NB4 (cell line): ENCODE measurements at regions not wholly inside any gene's neighbourhood (a gene's known extent, or its start where the extent isn't known, plus 50 kb on each side); places are given as distances from the start of the nearest gene placed in this dataset.

Source experiments
- DNase-seq: peaks from one replicate; pipeline ENCODE4 v3.0.0; 2010; ENCODE audit warnings: low read depth
- H3K4me3 ChIP-seq: one replicate; pipeline ENCODE4 v1.5.1; 2011; ENCODE audit warnings: mild to moderate bottlenecking, low read depth, low read length, moderate library complexity
- CTCF ChIP-seq: IDR thresholded peaks from one replicate; pipeline ENCODE4 v1.5.1; 2012; ENCODE audit warnings: low read depth, low read length
- MAX ChIP-seq: IDR thresholded peaks from 2 replicates; pipeline ENCODE4 v1.6.1; 2011; ENCODE audit warnings: low read depth, low read length
- MYC ChIP-seq: IDR thresholded peaks from 2 replicates; pipeline ENCODE4 v1.6.1; 2011; ENCODE audit warnings: low read depth, low read length
- POLR2A ChIP-seq: IDR thresholded peaks from 2 replicates; pipeline ENCODE4 v1.6.1; 2011; ENCODE audit warnings: mild to moderate bottlenecking; ENCODE audit not compliant: insufficient read length; ENCODE audit errors: extremely low read depth

GRCh38 chr1:220323717-220324116 lies 51.5 kb upstream of the RAB3GAP2 start:
- TF ChIP-seq POLR2A (no peak), CTCF (no peak), MYC (no peak), MAX (no peak)
- H3K4me3 ChIP-seq, result no peak overlapping the region
- DNase-seq, result no peak

- TF ChIP-seq CTCF (no peak), POLR2A (no peak), MAX (no peak), MYC (no peak)
- H3K4me3 ChIP-seq, result no peak overlapping the region
- no peak for DNase-seq
Measured at GRCh38 chr1:220322570-220322969, 50.3 kb upstream of the RAB3GAP2 start.
